Neural cell (in vitro differentiated cells): ENCODE measurements at regions not wholly inside any gene's neighbourhood (a gene's known extent, or its start where the extent isn't known, plus 50 kb on each side); places are given as distances from the start of the nearest gene placed in this dataset.

ENCODE experiments used
- H2AFZ ChIP-seq: fragments of 200-600, 300-800 bp; sonication (generic), shearing (Covaris generic); 2 replicates; pipeline ENCODE4 v1.6.0; 2014; ENCODE audit warnings: low read depth, mild to moderate bottlenecking, antibody characterized with exemption, low read length, moderate library complexity
- H3F3A ChIP-seq: fragments of 200-600 bp; shearing (Covaris generic); 2 replicates; pipeline ENCODE4 v1.6.1; 2016; ENCODE audit warnings: mild to moderate bottlenecking, moderate library complexity, mixed read lengths, antibody characterized with exemption, low read length; ENCODE audit not compliant: insufficient read depth, poor library complexity, severe bottlenecking
- H3K27ac ChIP-seq: fragments of 200-600, 300-800 bp; sonication (generic), shearing (Covaris generic); 2 replicates; pipeline ENCODE4 v1.5.1; 2014; ENCODE audit warnings: mild to moderate bottlenecking, low read length, moderate library complexity
- H3K27me3 ChIP-seq: fragments of 300-800, 200-600 bp; sonication (generic), shearing (Covaris generic); 2 replicates; pipeline ENCODE4 v1.6.0; 2014; ENCODE audit warnings: mild to moderate bottlenecking, low read depth, low read length, moderate library complexity; ENCODE audit not compliant: insufficient read depth
- H3K36me3 ChIP-seq: fragments of 300-800, 200-600 bp; sonication (generic), shearing (Covaris generic); 2 replicates; pipeline ENCODE4 v1.5.1; 2014; ENCODE audit warnings: mild to moderate bottlenecking, antibody characterized with exemption, low read length, moderate library complexity; ENCODE audit not compliant: insufficient read depth
- H3K4me2 ChIP-seq: fragments of 300-800, 200-600 bp; sonication (generic), shearing (Covaris generic); 2 replicates; pipeline ENCODE4 v1.6.0; 2014; ENCODE audit warnings: mild to moderate bottlenecking, low read length
- H3K4me3 ChIP-seq: fragments of 300-800, 200-600 bp; sonication (generic), shearing (Covaris generic); 2 replicates; pipeline ENCODE4 v1.5.1; 2014; ENCODE audit warnings: mild to moderate bottlenecking, low read length, moderate library complexity
- H3K79me2 ChIP-seq: fragments of 200-600 bp; shearing (Covaris generic); replicated peaks from 2 replicates; pipeline ENCODE4 v1.6.0; 2014; ENCODE audit warnings: mild to moderate bottlenecking, low read length, moderate library complexity; ENCODE audit not compliant: insufficient read depth
- H3K9ac ChIP-seq: fragments of 300-800, 200-600 bp; sonication (generic), shearing (Covaris generic); 2 replicates; pipeline ENCODE4 v1.6.1; 2016; ENCODE audit warnings: mild to moderate bottlenecking, low read length, mixed read lengths
- H3K9me2 ChIP-seq: fragments of 200-600 bp; shearing (Covaris generic); 2 replicates; pipeline ENCODE4 v1.6.1; 2016; ENCODE audit warnings: mild to moderate bottlenecking, low read length, mixed read lengths; ENCODE audit not compliant: insufficient read depth
- H3K9me3 ChIP-seq: fragments of 200-600, 300-800 bp; sonication (generic), shearing (Covaris generic); 2 replicates; pipeline ENCODE4 v1.6.1; 2016; ENCODE audit warnings: mild to moderate bottlenecking, mixed run types, low read length, moderate library complexity, mixed read lengths
- H4K20me1 ChIP-seq: fragments of 200-600 bp; shearing (Covaris generic); 2 replicates; pipeline ENCODE4 v1.6.1; 2016; ENCODE audit warnings: mild to moderate bottlenecking, mixed run types; ENCODE audit not compliant: insufficient read depth
- CTCF ChIP-seq: fragments of 450-650 bp; IDR thresholded peaks from 2 replicates; pipeline ENCODE4 v1.5.1; 2014; ENCODE audit warnings: antibody characterized with exemption, mild to moderate bottlenecking, moderate library complexity; ENCODE audit not compliant: poor library complexity, severe bottlenecking
- EP300 ChIP-seq: fragments of 450-650 bp; conservative IDR thresholded peaks from 2 replicates; pipeline ENCODE4 v1.6.1; 2014; ENCODE audit warnings: antibody characterized with exemption, mild to moderate bottlenecking, moderate library complexity; ENCODE audit not compliant: poor library complexity, severe bottlenecking
- EZH2 ChIP-seq: fragments of 200-600, 300-800 bp; shearing (Covaris generic), sonication (generic); IDR thresholded peaks from 2 replicates; pipeline ENCODE4 v1.6.1; 2014; ENCODE audit warnings: antibody characterized with exemption, low read length, borderline replicate concordance, mild to moderate bottlenecking; ENCODE audit not compliant: insufficient read depth, poor library complexity, severe bottlenecking
- MXI1 ChIP-seq: fragments of 450-650 bp; conservative IDR thresholded peaks from 2 replicates; pipeline ENCODE4 v1.6.1; 2014; ENCODE audit warnings: antibody characterized with exemption, mild to moderate bottlenecking; ENCODE audit not compliant: poor library complexity, severe bottlenecking
- POLR2AphosphoS5 ChIP-seq: IDR thresholded peaks from 2 replicates; pipeline ENCODE4 v1.6.1; 2012
- RAD21 ChIP-seq: fragments of 450-650 bp; conservative IDR thresholded peaks from 2 replicates; pipeline ENCODE4 v1.6.1; 2014; ENCODE audit warnings: antibody characterized with exemption, mild to moderate bottlenecking, moderate library complexity
- REST ChIP-seq: IDR thresholded peaks from 2 replicates; pipeline ENCODE4 v1.6.1; 2012; ENCODE audit warnings: borderline replicate concordance
- SMC3 ChIP-seq: fragments of 450-650 bp; conservative IDR thresholded peaks from 2 replicates; pipeline ENCODE4 v1.6.1; 2014; ENCODE audit warnings: antibody characterized with exemption, mild to moderate bottlenecking, moderate library complexity; ENCODE audit not compliant: poor library complexity
- TAF1 ChIP-seq: IDR thresholded peaks from 2 replicates; pipeline ENCODE4 v1.6.1; 2012; ENCODE audit warnings: low read depth

- Histone ChIP-seq H3K4me3 (no peak overlapping the region), H3K36me3 (no peaks in the 10 kb centered on the region), H3K79me2 (no peaks in the 10 kb centered on the region), H3K4me2 (no peak overlapping the region), H3K9me2 (no peaks in the 10 kb centered on the region), H2AFZ (no peak overlapping the region), H3K9me3 (no peaks in the 10 kb centered on the region), H3F3A (no peaks in the 10 kb centered on the region), H3K27me3 (no peaks in the 10 kb centered on the region), H3K27ac (no peak overlapping the region), H4K20me1 (no peaks in the 10 kb centered on the region), H3K9ac (no peak overlapping the region)
- TF ChIP-seq SMC3 (no peak), TAF1 (no peak), REST (no peak)
Observed at GRCh38 chr1:57835620-57836019, 411.8 kb upstream of the DAB1 start.

- Histone ChIP-seq H3F3A (no peaks in the 10 kb centered on the region), H3K9me2 (no peaks in the 10 kb centered on the region), H3K79me2 (no peaks in the 10 kb centered on the region), H3K36me3 (no peaks in the 10 kb centered on the region), H3K4me3 (no peak overlapping the region), H3K4me2 (no peak overlapping the region), H2AFZ (no peak overlapping the region), H3K27me3 (no peaks in the 10 kb centered on the region), H4K20me1 (no peaks in the 10 kb centered on the region), H3K27ac (no peak overlapping the region), H3K9ac (no peak overlapping the region), H3K9me3 (no peaks in the 10 kb centered on the region)
- no peak for TF ChIP-seq SMC3
- TF ChIP-seq EP300, result no peak
- TF ChIP-seq POLR2AphosphoS5, result no peak
- no peak for TF ChIP-seq TAF1
- TF ChIP-seq EZH2, result no peak
- no peak for TF ChIP-seq CTCF
- no peak for TF ChIP-seq RAD21
- TF ChIP-seq MXI1, result no peak
- no peak for TF ChIP-seq REST
Observed at GRCh38 chr1:57833296-57833695, 409.4 kb upstream of the DAB1 start.
